Sigmoid colon (tissue), 6 donors: ENCODE measurements at regions not wholly inside any gene's neighbourhood (a gene's known extent, or its start where the extent isn't known, plus 50 kb on each side); places are given as distances from the start of the nearest gene placed in this dataset.

Experiments used
- DNase-seq: peaks from one replicate; pipeline ENCODE4 v3.0.0-alpha.2; 2019
- H3K27ac ChIP-seq, 4 donors: fragments of 200-600 bp; sonication (generic); one replicate each; pipeline ENCODE4 v1.5.1; 2016 to 2019; ENCODE audit warnings: mild to moderate bottlenecking in 1 of 4
- H3K27me3 ChIP-seq, 3 donors: fragments of 200-600 bp; sonication (generic); one replicate each; pipeline ENCODE4 v1.5.1; 2019; ENCODE audit warnings: mild to moderate bottlenecking in 1 of 3
- H3K36me3 ChIP-seq, 4 donors: fragments of 200-600 bp; sonication (generic); one replicate each; pipeline ENCODE4 v1.5.1; 2016 to 2019
- H3K4me1 ChIP-seq, 4 donors: fragments of 200-600 bp; sonication (generic); one replicate each; pipeline ENCODE4 v1.5.1; 2017 to 2019
- H3K4me3 ChIP-seq, 4 donors: fragments of 200-600 bp; sonication (generic); one replicate each; pipeline ENCODE4 v1.5.1; 2017 to 2019; ENCODE audit warnings: mild to moderate bottlenecking in 2 of 4, moderate library complexity in 1 of 4
- H3K9me3 ChIP-seq, 4 donors: fragments of 200-600 bp in 3 of 4; sonication (generic) in 3 of 4; one replicate each; pipeline versions ENCODE4 v1.5.1 to v1.6.1; 2013 to 2019
- CTCF ChIP-seq, 4 experiments: fragments of 450-650 bp in 3 of 4; fragments of 200-600 bp in 1 of 4; IDR thresholded peaks; one replicate each; pipeline ENCODE4 v1.5.1; 2016 to 2019; ENCODE audit warnings: antibody characterized with exemption in 4 of 4, mild to moderate bottlenecking in 3 of 4, moderate library complexity in 2 of 4
- EP300 ChIP-seq, 4 donors: sonication (generic); formaldehyde crosslinking; IDR thresholded peaks; one replicate each; pipeline ENCODE4 v1.6.1; 2017; ENCODE audit warnings: antibody characterized with exemption in 4 of 4
- POLR2A ChIP-seq, 2 donors: fragments of 450-650 bp; IDR thresholded peaks; one replicate each; pipeline ENCODE4 v1.6.1; 2016; ENCODE audit warnings: antibody characterized with exemption in 2 of 2, mild to moderate bottlenecking in 2 of 2, moderate library complexity in 2 of 2
- POLR2AphosphoS5 ChIP-seq, 4 donors: sonication (generic); formaldehyde crosslinking; IDR thresholded peaks; one replicate each; pipeline ENCODE4 v1.6.1; 2017; ENCODE audit warnings: antibody characterized with exemption in 4 of 4
- WGBS, 2 donors: extraction: QIAGEN DNeasy Blood & Tissue Kit; methylation state at CpG; one replicate each; pipeline ENCODE4 v1.1.7; 2013; 5-methylcytosine and 5-hydroxymethylcytosine counted together
- intact Hi-C: fragments of 100-400 bp; cut with DNase I; formaldehyde crosslinking; loops from one replicate; pipeline ENCODE4 v1.15.1; 2023
- donor health status: healthy with polysubstance abuse.
- donor health status: healthy.

GRCh38 chr4:128591482-128591881 is 218.0 kb upstream of the JADE1 start:
- no peak for DNase-seq
- WGBS, 2 donors = 79 to 83% methylated on average over 9 of the region's 9 CpGs

GRCh38 chr4:128590773-128591172 is 218.7 kb upstream of the JADE1 start:
- Histone ChIP-seq H3K9me3 (no peaks in the 10 kb centered on the region), H3K4me3 (no peak overlapping the region), H3K4me1 (peaks cover 0 to 5% (median 0%) of the 10 kb centered on the region in 4 donors), H3K36me3 (no peaks in the 10 kb centered on the region), H3K27ac (no peak overlapping the region), H3K27me3 (no peaks in the 10 kb centered on the region)
- intact Hi-C loops = no loop called here
- no peak for TF ChIP-seq POLR2A (IDR thresholded peaks at IDR 0.05)
- TF ChIP-seq POLR2AphosphoS5 (IDR thresholded peaks at IDR 0.05) = no peak
- TF ChIP-seq CTCF (IDR thresholded peaks at IDR 0.05) = no peak
- TF ChIP-seq EP300 (IDR thresholded peaks at IDR 0.05) = no peak
- DNase-seq = no peak
- 85 to 88% methylated on average over 3 of the region's 3 CpGs for WGBS, 2 donors

More at GRCh38 chr4:128591482-128591881, 218.0 kb upstream of the JADE1 start:
- no peak overlapping the region for H3K4me3 ChIP-seq
- intact Hi-C loops = no loop called here
- H3K27me3 ChIP-seq = no peaks in the 10 kb centered on the region
- H3K27ac ChIP-seq = no peak overlapping the region
- H3K36me3 ChIP-seq = no peaks in the 10 kb centered on the region
- peaks cover 0 to 5% (median 0%) of the 10 kb centered on the region in 4 donors for H3K4me1 ChIP-seq
- TF ChIP-seq EP300 (IDR thresholded peaks at IDR 0.05) (no peak), POLR2A (IDR thresholded peaks at IDR 0.05) (no peak), CTCF (IDR thresholded peaks at IDR 0.05) (no peak), POLR2AphosphoS5 (IDR thresholded peaks at IDR 0.05) (no peak)
- no peaks in the 10 kb centered on the region for H3K9me3 ChIP-seq

GRCh38 chr4:128590034-128590740 is 219.3 kb upstream of the JADE1 start:
- TF ChIP-seq POLR2A (IDR thresholded peaks at IDR 0.05) (no peak), CTCF (IDR thresholded peaks at IDR 0.05) (no peak), EP300 (IDR thresholded peaks at IDR 0.05) (no peak), POLR2AphosphoS5 (IDR thresholded peaks at IDR 0.05) (no peak)
- H3K4me1 ChIP-seq = peaks cover 0 to 5% (median 0%) of the 10 kb centered on the region in 4 donors
- no peaks in the 10 kb centered on the region for H3K36me3 ChIP-seq
- H3K27me3 ChIP-seq = no peaks in the 10 kb centered on the region
- no peak overlapping the region for H3K27ac ChIP-seq
- intact Hi-C loops = no loop called here
- no peak for DNase-seq
- WGBS, 2 donors = 90 to 92% methylated on average over 9 of the region's 9 CpGs
- H3K9me3 ChIP-seq = no peaks in the 10 kb centered on the region
- no peak overlapping the region for H3K4me3 ChIP-seq

- TF ChIP-seq POLR2AphosphoS5 (IDR thresholded peaks at IDR 0.05) = no peak
- TF ChIP-seq EP300 (IDR thresholded peaks at IDR 0.05) = no peak
- Histone ChIP-seq H3K9me3 (no peaks in the 10 kb centered on the region), H3K27ac (no peak overlapping the region), H3K27me3 (no peaks in the 10 kb centered on the region), H3K36me3 (no peaks in the 10 kb centered on the region), H3K4me1 (peaks cover 0 to 5% (median 0%) of the 10 kb centered on the region in 4 donors), H3K4me3 (no peak overlapping the region)
- 78 to 90% methylated on average over 4 of the region's 4 CpGs for WGBS, 2 donors
- DNase-seq = no peak
- intact Hi-C loops = no loop called here
Observed at GRCh38 chr4:128589384-128589965, 220.0 kb upstream of the JADE1 start.

GRCh38 chr4:128587382-128587781 is 222.1 kb upstream of the JADE1 start:
- no peak for DNase-seq
- Histone ChIP-seq H3K4me3 (no peak overlapping the region), H3K36me3 (no peaks in the 10 kb centered on the region), H3K27me3 (no peaks in the 10 kb centered on the region), H3K27ac (no peak overlapping the region), H3K4me1 (peaks cover 0 to 5% (median 0%) of the 10 kb centered on the region in 4 donors), H3K9me3 (no peaks in the 10 kb centered on the region)
- TF ChIP-seq CTCF (IDR thresholded peaks at IDR 0.05) (no peak), POLR2A (IDR thresholded peaks at IDR 0.05) (no peak), EP300 (IDR thresholded peaks at IDR 0.05) (no peak), POLR2AphosphoS5 (IDR thresholded peaks at IDR 0.05) (no peak)
- 96 to 97% methylated on average over 5 of the region's 5 CpGs for WGBS, 2 donors
- intact Hi-C loops = no loop called here
